NCI-H1092 (cell line): ENCODE measurements at regions not wholly inside any gene's neighbourhood (a gene's known extent, or its start where the extent isn't known, plus 50 kb on each side); places are given as distances from the start of the nearest gene placed in this dataset.

Experiments used
- DNase-seq: peaks from one replicate; lab custom pipeline; 2025; lab: John Stamatoyannopoulos, UW

GRCh38 chr2:239779584-239779983 is 245.6 kb downstream of the NDUFA10 start:
- no peak for DNase-seq

GRCh38 chr2:239778861-239779558 is 246.1 kb downstream of the NDUFA10 start:
- no peak for DNase-seq

GRCh38 chr2:239778042-239778851 is 246.9 kb downstream of the NDUFA10 start:
- no peak for DNase-seq

GRCh38 chr2:239777219-239777618 is 247.9 kb downstream of the NDUFA10 start:
- no peak for DNase-seq

- DNase-seq = no peak
Measured at GRCh38 chr2:239776436-239777005, 248.6 kb downstream of the NDUFA10 start.

- DNase-seq = no peak
Measured at GRCh38 chr2:239775623-239776435, 249.3 kb downstream of the NDUFA10 start.

GRCh38 chr2:239774933-239775622 is 250.1 kb downstream of the NDUFA10 start:
- no peak for DNase-seq

GRCh38 chr2:239774142-239774462 is 251.0 kb downstream of the NDUFA10 start:
- no peak for DNase-seq

GRCh38 chr2:239773228-239774141 is 251.7 kb downstream of the NDUFA10 start:
- DNase-seq = no peak

GRCh38 chr2:239772721-239773120 is 252.4 kb downstream of the NDUFA10 start:
- DNase-seq = no peak

GRCh38 chr2:239770246-239770639 is 254.9 kb downstream of the NDUFA10 start:
- DNase-seq = no peak

GRCh38 chr2:239769554-239770245 is 255.4 kb downstream of the NDUFA10 start:
- DNase-seq = no peak

GRCh38 chr2:239768907-239769553 is 256.1 kb downstream of the NDUFA10 start:
- DNase-seq = no peak

GRCh38 chr2:239768031-239768790 is 256.9 kb downstream of the NDUFA10 start:
- DNase-seq = no peak

GRCh38 chr2:239767021-239767905 is 257.9 kb downstream of the NDUFA10 start:
- DNase-seq = no peak

- DNase-seq = no peak
Measured at GRCh38 chr2:239765911-239766310, 259.2 kb downstream of the NDUFA10 start.

- no peak for DNase-seq
Measured at GRCh38 chr2:239765076-239765845, 259.9 kb downstream of the NDUFA10 start.
